EH (cell line): ENCODE measurements at regions not wholly inside any gene's neighbourhood (a gene's known extent, or its start where the extent isn't known, plus 50 kb on each side); places are given as distances from the start of the nearest gene placed in this dataset.
"Not testable (repeated sequence)": the region's sequence is repeated elsewhere in the genome, so short reads cannot be mapped to it uniquely, and the experiment has no call there.

ENCODE experiments used
- DNase-seq: peaks from one replicate; pipeline ENCODE4 v3.0.0-alpha.2; 2015; ENCODE audit warnings: low read depth

- DNase-seq, result no peak
Observed at GRCh38 chr1:196088541-196088940, 519.7 kb downstream of the KCNT2 start.

DNA sequence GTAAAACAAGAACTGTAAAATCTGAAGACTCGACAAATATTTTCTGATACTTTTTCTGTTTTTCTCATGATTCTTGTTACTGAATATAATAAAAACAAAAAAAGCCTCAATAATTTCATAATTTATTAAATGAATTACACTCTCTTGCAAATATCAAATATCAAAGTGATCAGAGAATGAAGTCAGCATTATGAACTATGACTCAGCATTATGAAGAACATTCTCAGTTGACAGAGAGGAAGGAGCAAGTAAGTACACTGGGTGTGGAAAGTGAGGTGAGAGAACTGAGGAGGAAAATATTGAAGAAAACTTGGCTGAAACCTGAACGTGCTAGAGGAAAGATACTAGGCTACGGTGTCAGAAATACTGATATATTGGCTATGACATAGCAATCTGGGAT is 529.5 kb downstream of the KCNT2 start:
- DNase-seq, result peak; percentile 1

- no peak for DNase-seq
Observed at GRCh38 chr1:196075621-196076020, 532.6 kb downstream of the KCNT2 start.

- no peak for DNase-seq
Observed at GRCh38 chr1:196074182-196074581, 534.1 kb downstream of the KCNT2 start.

- no peak for DNase-seq
Observed at GRCh38 chr1:196071447-196071846, 536.8 kb downstream of the KCNT2 start.

GRCh38 chr1:196070940-196071339 is 537.3 kb downstream of the KCNT2 start:
- DNase-seq, result no peak

DNA sequence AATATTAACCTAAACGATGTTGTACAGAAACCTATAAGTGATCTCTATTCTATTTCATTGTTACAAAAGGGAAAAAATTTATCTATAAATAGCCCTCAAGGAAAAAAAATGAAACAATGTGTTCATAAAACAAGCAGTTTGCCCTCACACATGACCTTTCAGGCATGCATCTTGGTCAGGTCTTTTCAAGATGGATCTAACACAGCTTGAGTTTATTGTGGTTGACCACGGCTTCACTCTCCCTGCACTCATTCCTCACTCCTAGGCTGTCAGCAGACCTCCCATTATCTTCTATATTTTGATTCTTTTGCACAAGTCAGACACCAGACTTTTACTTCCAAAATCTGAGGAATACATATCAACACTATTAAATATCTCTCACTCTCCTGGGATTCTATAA is 544.3 kb downstream of the KCNT2 start:
- peak; percentile 7 for DNase-seq

GRCh38 chr1:196063294-196063693 is 544.9 kb downstream of the KCNT2 start:
- DNase-seq, result peak; percentile 9

- no peak for DNase-seq
Observed at GRCh38 chr1:196060539-196060938, 547.7 kb downstream of the KCNT2 start.

GRCh38 chr1:196059210-196059609 is 549.0 kb downstream of the KCNT2 start:
- no peak for DNase-seq

- DNase-seq, result no peak
Observed at GRCh38 chr1:196056966-196057365, 551.3 kb downstream of the KCNT2 start.

- DNase-seq, result no peak
Observed at GRCh38 chr1:196049407-196049806, 558.8 kb downstream of the KCNT2 start.

DNA sequence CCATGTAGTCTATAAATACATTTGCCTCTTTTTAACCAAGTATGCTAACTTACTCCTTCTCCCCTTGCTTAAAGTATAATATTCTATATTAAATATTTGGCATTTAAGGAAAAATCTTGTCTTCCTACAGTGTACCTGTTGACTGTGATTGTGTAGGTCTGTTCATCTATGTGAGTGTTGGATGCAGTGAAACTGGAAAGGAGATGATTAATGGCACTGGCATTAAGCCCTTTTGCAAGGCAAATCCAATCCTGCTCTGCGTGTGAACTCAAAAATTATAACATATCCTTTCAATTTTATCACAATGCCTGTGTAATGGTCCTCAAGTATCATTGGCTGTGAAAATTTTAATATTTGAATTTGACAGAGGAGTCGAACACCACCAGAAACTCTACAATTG is 565.0 kb downstream of the KCNT2 start:
- DNase-seq, result no peak

GRCh38 chr1:196034080-196034706 is 574.0 kb downstream of the KCNT2 start:
- peak; percentile 6 for DNase-seq

- not testable (repeated sequence) for DNase-seq
Observed at GRCh38 chr1:196031387-196031786, 576.9 kb downstream of the KCNT2 start.

GRCh38 chr1:196030455-196030854 is 577.8 kb downstream of the KCNT2 start:
- DNase-seq, result no peak

DNA sequence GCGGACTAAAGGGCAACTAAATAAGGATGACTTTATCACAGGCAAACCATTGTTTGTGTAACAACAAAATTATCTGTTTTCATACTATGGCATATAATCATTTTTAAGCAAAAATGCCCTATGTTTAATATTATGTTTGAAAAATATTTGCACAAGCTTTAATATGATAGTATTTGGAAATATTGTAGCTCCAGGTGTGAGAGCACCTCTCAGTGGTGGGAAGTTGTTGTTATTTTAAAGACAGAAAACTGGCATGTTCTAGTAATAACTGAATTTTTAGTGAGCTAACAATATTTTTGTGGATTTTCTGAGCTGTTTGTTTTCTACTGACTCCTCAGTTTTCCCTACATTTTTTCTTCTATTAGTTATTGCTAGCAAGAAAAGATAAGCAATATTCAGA is 578.8 kb downstream of the KCNT2 start:
- no peak for DNase-seq

DNA sequence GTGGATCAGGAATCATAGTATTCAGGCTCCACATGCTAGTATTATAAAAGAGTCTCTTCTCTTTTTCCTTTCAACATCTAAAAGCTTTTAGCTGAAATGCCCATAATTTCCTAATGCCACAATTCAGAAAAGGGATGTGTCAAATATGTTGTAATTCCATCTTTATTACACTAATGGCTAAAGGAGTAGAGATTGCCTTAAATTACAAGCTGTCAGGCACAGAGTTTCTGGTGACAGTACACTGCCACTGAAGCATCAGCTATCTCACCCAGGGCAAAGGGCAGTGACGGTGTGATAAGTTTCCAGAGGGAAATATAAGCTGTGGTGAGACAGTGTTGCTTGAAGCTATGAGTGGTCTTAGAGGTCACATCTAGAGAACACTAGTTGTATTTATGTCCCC is 581.1 kb downstream of the KCNT2 start:
- no peak for DNase-seq

- not testable (repeated sequence) for DNase-seq
Observed at GRCh38 chr1:196021174-196021573, 587.1 kb downstream of the KCNT2 start.

- no peak for DNase-seq
Observed at GRCh38 chr1:196009362-196009761, 598.9 kb downstream of the KCNT2 start.

GRCh38 chr1:196007763-196008162 is 600.5 kb downstream of the KCNT2 start:
- no peak for DNase-seq

DNA sequence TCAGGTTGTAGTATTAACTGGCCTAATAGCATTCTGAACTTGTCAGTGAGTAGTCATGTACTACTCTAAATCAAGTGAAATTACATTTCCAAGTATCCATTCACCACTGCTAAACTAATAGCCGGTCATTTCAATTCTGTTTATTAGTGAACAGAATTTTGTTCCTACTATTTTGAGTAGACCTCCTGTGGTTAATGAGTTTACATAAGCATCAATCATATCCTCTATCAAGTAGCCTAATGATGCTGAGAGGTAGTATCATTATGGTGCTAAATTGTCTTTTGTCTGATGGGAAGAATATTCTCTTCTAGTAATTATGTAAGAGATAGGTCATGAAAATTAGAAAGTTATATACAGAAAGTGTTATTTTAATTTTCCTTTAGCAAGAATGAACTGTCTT is 602.8 kb downstream of the KCNT2 start:
- no peak for DNase-seq

DNA sequence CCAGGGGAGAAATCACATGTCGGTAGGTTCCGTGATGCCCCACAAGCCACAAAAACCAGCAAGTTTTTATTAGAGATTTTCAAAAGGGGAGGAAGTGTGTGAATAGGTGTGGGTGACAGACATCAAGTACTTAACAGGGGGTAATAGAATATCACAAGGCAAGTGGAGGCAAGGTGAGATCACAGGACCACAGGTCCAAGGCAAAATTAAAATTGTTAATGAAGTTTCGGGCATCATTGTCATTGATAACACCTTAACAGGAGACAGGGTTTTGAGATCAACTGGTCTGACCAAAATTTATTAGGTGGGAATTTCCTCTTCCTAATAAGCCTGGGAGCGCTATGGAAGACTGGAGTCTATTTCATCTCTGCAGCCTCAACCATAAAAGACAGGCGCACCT is 603.9 kb downstream of the KCNT2 start:
- DNase-seq, result not testable (repeated sequence)

DNA sequence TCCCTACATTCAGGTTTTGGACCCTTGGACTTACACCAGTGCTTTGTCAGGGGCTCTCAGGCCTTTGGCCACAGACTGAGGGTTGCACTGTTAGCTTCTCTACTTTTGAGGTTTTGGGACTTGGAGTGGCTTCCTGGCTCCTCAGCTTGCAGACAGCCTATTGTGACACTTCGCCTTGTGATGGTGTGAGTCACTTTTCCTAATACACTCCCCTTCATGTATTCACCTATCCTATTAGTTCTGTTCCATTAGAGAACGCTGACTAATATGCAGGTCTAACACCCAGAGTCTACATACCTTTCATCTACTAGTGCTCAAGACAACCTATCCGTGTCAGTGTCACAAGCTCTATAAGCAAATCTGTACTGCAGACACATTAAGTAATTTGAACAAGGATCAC is 605.3 kb downstream of the KCNT2 start:
- DNase-seq, result peak; percentile 1

DNA sequence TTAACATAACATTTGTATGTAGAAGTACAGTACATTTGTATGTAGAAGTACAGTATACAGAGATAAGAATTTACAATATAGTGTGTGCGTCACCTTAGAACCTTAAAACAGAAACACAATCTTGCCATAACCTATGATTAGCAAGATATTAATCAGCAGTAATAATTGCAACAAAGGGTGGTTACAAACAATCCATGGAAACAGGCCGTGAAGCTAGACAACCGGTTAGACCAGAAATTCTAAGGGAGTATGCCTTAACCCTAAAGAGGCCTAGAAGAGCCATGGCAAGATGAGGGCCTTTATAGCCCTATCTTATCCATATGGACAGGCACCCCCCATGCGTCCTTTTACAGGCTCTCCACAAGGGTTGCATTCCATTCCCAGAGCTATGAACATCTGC is 605.9 kb downstream of the KCNT2 start:
- DNase-seq, result not testable (repeated sequence)
